Liver (tissue), 3 donors: ENCODE measurements at regions not wholly inside any gene's neighbourhood (a gene's known extent, or its start where the extent isn't known, plus 50 kb on each side); places are given as distances from the start of the nearest gene placed in this dataset.

ENCODE experiments used
- CTCF ChIP-seq: fragments of 150-350 bp; IDR thresholded peaks from 2 replicates; pipeline ENCODE4 v1.5.1; 2017; ENCODE audit warnings: improper control_type of control experiment, low read depth, low read length; ENCODE audit not compliant: missing input control
- EGR1 ChIP-seq, 2 donors: IDR thresholded peaks; 2 replicates each; pipeline ENCODE4 v1.6.1; 2016 to 2018; ENCODE audit warnings: antibody characterized with exemption in 2 of 2, low read depth in 2 of 2
- GABPA ChIP-seq, 2 donors: IDR thresholded peaks in 1 of 2; conservative IDR thresholded peaks in 1 of 2; 2 replicates each; pipeline ENCODE4 v1.6.1; 2016; ENCODE audit warnings: antibody characterized with exemption in 2 of 2, mild to moderate bottlenecking in 1 of 2, moderate library complexity in 1 of 2
- JUND ChIP-seq, 2 donors: IDR thresholded peaks; 2 replicates each; pipeline ENCODE4 v1.6.1; 2016; ENCODE audit warnings: antibody characterized with exemption in 2 of 2
- MAX ChIP-seq: IDR thresholded peaks from 2 replicates; pipeline ENCODE4 v1.6.1; 2016; ENCODE audit warnings: antibody characterized with exemption
- NR2F2 ChIP-seq: IDR thresholded peaks from 2 replicates; pipeline ENCODE4 v1.6.1; 2016; ENCODE audit warnings: antibody characterized with exemption
- RAD21 ChIP-seq, 2 donors: IDR thresholded peaks; 2 replicates each; pipeline ENCODE4 v1.6.1; 2016; ENCODE audit warnings: antibody characterized with exemption in 2 of 2, mild to moderate bottlenecking in 2 of 2
- REST ChIP-seq: IDR thresholded peaks from 2 replicates; pipeline ENCODE4 v1.6.1; 2016; ENCODE audit warnings: antibody characterized with exemption, mild to moderate bottlenecking
- RXRA ChIP-seq, 2 donors: IDR thresholded peaks; 2 replicates each; pipeline ENCODE4 v1.6.1; 2017 to 2018; ENCODE audit warnings: antibody characterized with exemption in 2 of 2, mild to moderate bottlenecking in 1 of 2
- SP1 ChIP-seq: IDR thresholded peaks from 2 replicates; pipeline ENCODE4 v1.6.1; 2018; ENCODE audit warnings: antibody characterized with exemption, mild to moderate bottlenecking
- TAF1 ChIP-seq: conservative IDR thresholded peaks from 2 replicates; pipeline ENCODE4 v1.6.1; 2016; ENCODE audit warnings: antibody characterized with exemption, mild to moderate bottlenecking
- YY1 ChIP-seq: IDR thresholded peaks from 2 replicates; pipeline ENCODE4 v1.6.1; 2016; ENCODE audit warnings: antibody characterized with exemption, mild to moderate bottlenecking
- ZBTB33 ChIP-seq: IDR thresholded peaks from 2 replicates; pipeline ENCODE4 v1.6.1; 2016; ENCODE audit warnings: antibody characterized with exemption
- donor health status: healthy.
- donor health status: healthy.

- TF ChIP-seq CTCF = no peak
- no peak for TF ChIP-seq TAF1
- TF ChIP-seq ZBTB33 = no peak
- TF ChIP-seq RXRA (IDR thresholded peaks at IDR 0.05) = no peak
- no peak for TF ChIP-seq SP1
- no peak for TF ChIP-seq MAX
- no peak for TF ChIP-seq EGR1 (IDR thresholded peaks at IDR 0.05; ENCODE audit: low read depth in 2 of 2)
- TF ChIP-seq GABPA (IDR thresholded peaks at IDR 0.05 in 1 of 2, conservative IDR thresholded peaks at IDR 0.05 in 1 of 2) = no peak
- no peak for TF ChIP-seq REST
- no peak for TF ChIP-seq RAD21 (IDR thresholded peaks at IDR 0.05)
- no peak for TF ChIP-seq YY1
- TF ChIP-seq NR2F2 = no peak
- TF ChIP-seq JUND (IDR thresholded peaks at IDR 0.05) = no peak
Observed at GRCh38 chr18:65288908-65289307, 461.9 kb upstream of the CDH7 start.
